Memory B cell (primary cell): ENCODE measurements at regions not wholly inside any gene's neighbourhood (a gene's known extent, or its start where the extent isn't known, plus 50 kb on each side); places are given as distances from the start of the nearest gene placed in this dataset.

Experiments
- ATAC-seq: fragments of 150-1000 bp; cut with Tn5 transposase; 2 replicates; pipeline ENCODE4 v1.10.0; 2021; ENCODE audit warnings: low read depth, mild to moderate bottlenecking, moderate library complexity
- DNase-seq, 2 donors: peaks; one replicate each; pipeline ENCODE4 v3.0.0; 2022; ENCODE audit warnings: low spot score in 2 of 2
- H3K27ac Mint-ChIP-seq: one replicate; pipeline ENCODE4 v1.8.0; 2022; ENCODE audit warnings: mild to moderate bottlenecking, moderate library complexity, mixed read lengths
- H3K27me3 Mint-ChIP-seq: one replicate; pipeline ENCODE4 v1.8.0; 2022; ENCODE audit warnings: mixed read lengths
- H3K36me3 Mint-ChIP-seq: one replicate; pipeline ENCODE4 v1.8.0; 2022; ENCODE audit warnings: mild to moderate bottlenecking, mixed read lengths
- H3K4me1 Mint-ChIP-seq: one replicate; pipeline ENCODE4 v1.8.0; 2022; ENCODE audit warnings: mixed read lengths
- H3K4me3 Mint-ChIP-seq: one replicate; pipeline ENCODE4 v1.8.0; 2022; ENCODE audit warnings: mild to moderate bottlenecking, moderate library complexity, mixed read lengths
- H3K9me3 Mint-ChIP-seq: one replicate; pipeline ENCODE4 v1.8.0; 2022; ENCODE audit warnings: mixed read lengths

- DNase-seq (no peak), ATAC-seq (no peak)
- Mint-ChIP-seq H3K27ac (no peak overlapping the region), H3K36me3 (peaks cover 2% of the 10 kb centered on the region), H3K4me3 (no peak overlapping the region), H3K4me1 (no peaks in the 10 kb centered on the region), H3K27me3 (peaks cover 15% of the 10 kb centered on the region), H3K9me3 (peaks cover 2% of the 10 kb centered on the region)
These were observed 61.6 kb downstream of the GADD45G start for GRCh38 chr9:89666364-89666763.

DNA sequence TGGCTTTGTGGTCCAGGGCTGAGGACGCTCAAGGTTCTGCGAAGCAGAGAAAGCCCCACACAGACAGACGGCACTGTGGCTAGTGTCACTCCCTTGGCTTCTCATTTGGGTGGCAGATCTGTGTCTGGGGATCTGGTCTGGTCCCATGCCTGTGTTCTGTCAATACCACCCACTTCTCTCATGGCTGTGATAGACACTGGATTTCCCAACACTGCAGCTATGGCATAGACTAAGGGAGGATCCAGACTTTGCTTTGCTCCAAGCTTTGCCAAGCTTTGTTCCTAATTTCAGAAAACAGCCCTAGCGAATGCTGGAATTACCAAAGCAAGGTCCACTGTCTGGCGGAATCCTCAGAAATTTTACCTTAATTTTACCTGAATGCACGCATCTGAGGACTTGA is 62.1 kb downstream of the GADD45G start:
- DNase-seq (no peak), ATAC-seq (no peak)
- Mint-ChIP-seq H3K9me3 (peaks cover 5% of the 10 kb centered on the region), H3K4me3 (no peak overlapping the region), H3K4me1 (no peaks in the 10 kb centered on the region), H3K27ac (no peak overlapping the region), H3K27me3 (peaks cover 15% of the 10 kb centered on the region), H3K36me3 (peaks cover 2% of the 10 kb centered on the region)

DNA sequence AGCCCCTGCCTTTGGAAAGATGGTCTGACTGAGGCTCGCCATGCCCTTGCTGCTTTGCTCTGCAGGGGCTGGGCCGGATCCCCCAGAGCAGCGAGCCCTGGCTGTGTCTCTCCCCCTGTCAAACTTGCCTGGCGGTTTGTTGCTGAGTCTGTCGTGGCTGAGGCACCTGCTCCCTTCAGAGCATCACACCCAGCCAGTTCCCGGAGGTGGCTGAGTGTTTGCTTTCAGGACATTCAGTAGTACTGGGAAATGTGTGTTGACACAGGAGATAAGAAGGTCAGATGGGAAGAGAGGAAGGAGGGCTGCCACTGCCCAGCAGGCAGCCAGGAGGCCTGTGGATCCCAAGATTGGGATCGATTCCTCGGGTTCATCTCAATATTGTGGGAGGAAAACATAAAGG is 62.9 kb downstream of the GADD45G start:
- no peaks in the 10 kb centered on the region for H3K4me1 Mint-ChIP-seq

DNA sequence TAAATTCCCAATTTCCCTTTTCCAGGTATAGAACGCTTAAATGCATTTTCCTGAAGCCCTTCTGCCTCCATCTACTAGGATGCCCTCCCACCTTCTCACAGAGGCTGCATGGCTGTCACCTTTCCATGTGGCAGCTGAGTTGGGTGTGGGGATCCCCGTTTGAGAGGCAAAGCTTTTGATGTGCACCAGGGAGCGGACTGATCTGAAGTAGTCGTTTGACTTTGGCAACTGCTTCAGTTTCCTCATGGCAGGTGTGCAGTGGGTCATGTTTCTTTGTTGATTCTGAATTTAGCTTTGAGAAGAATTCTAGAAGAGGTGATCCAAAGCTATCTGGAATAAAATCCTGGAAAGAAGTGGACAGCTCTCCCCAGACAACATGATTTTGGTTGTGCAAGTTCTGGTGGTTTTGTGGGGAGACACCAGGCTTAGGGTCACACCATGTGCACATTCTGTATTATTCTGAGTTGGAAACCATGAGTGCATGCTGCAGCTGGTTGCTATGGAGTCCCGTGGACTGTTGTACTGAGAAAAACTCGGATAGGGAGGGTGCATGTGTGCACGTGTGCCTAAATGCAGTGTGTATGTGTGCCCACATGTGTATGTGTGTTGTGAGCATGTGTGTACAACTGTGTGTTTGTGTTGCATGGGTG is 63.5 kb downstream of the GADD45G start:
- Mint-ChIP-seq H3K27me3 (peaks cover 11% of the 10 kb centered on the region), H3K4me1 (no peaks in the 10 kb centered on the region), H3K36me3 (peaks cover 2% of the 10 kb centered on the region), H3K4me3 (no peak overlapping the region), H3K27ac (no peak overlapping the region), H3K9me3 (peaks cover 5% of the 10 kb centered on the region)
- ATAC-seq, result no peak
- no peak for DNase-seq

More for the DNA sequence above, 62.9 kb downstream of the GADD45G start:
- ATAC-seq, result no peak
- H3K4me3 Mint-ChIP-seq, result no peak overlapping the region
- peaks cover 15% of the 10 kb centered on the region for H3K27me3 Mint-ChIP-seq
- peaks cover 5% of the 10 kb centered on the region for H3K9me3 Mint-ChIP-seq
- DNase-seq, result no peak
- no peak overlapping the region for H3K27ac Mint-ChIP-seq
- peaks cover 2% of the 10 kb centered on the region for H3K36me3 Mint-ChIP-seq

GRCh38 chr9:89668866-89669246 is 64.0 kb downstream of the GADD45G start:
- Mint-ChIP-seq H3K9me3 (peaks cover 5% of the 10 kb centered on the region), H3K4me3 (no peak overlapping the region), H3K36me3 (peaks cover 2% of the 10 kb centered on the region), H3K4me1 (no peaks in the 10 kb centered on the region), H3K27ac (no peak overlapping the region), H3K27me3 (peaks cover 11% of the 10 kb centered on the region)
- DNase-seq (no peak), ATAC-seq (no peak)

- no peak overlapping the region for H3K27ac Mint-ChIP-seq
- ATAC-seq, result no peak
- no peak overlapping the region for H3K4me3 Mint-ChIP-seq
- H3K4me1 Mint-ChIP-seq, result no peaks in the 10 kb centered on the region
- H3K27me3 Mint-ChIP-seq, result peaks cover 11% of the 10 kb centered on the region
- no peak for DNase-seq
- peaks cover 2% of the 10 kb centered on the region for H3K36me3 Mint-ChIP-seq
- peaks cover 8% of the 10 kb centered on the region for H3K9me3 Mint-ChIP-seq
These were observed 64.6 kb downstream of the GADD45G start for GRCh38 chr9:89669361-89669842.

DNA sequence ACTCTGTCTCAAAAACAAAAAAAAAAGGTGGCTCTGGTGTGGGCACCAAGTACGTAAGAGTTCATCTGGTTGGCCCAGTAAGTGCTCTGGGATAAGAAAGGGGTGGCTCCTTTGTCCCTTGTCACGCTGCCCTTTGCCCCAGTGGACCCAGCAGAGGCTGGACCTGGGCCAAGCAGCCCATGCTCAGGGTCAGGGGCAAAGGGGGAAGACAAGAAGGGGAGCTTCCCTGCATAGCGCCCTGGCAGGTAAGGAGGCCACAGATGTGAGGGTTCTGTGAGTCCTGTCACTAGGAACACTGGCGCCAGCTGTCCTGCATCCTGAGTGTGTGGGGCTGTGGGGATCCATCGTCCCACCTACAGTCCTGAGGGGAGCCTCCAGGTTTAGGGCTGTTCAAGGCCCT is 65.3 kb downstream of the GADD45G start:
- no peak for ATAC-seq
- peaks cover 2% of the 10 kb centered on the region for H3K36me3 Mint-ChIP-seq

GRCh38 chr9:89670801-89671434 is 66.1 kb downstream of the GADD45G start:
- DNase-seq (no peak), ATAC-seq (no peak)
- H3K27ac Mint-ChIP-seq, result no peak overlapping the region
- no peaks in the 10 kb centered on the region for H3K4me1 Mint-ChIP-seq
- H3K4me3 Mint-ChIP-seq, result no peak overlapping the region
- peaks cover 8% of the 10 kb centered on the region for H3K27me3 Mint-ChIP-seq
- H3K9me3 Mint-ChIP-seq, result peaks cover 8% of the 10 kb centered on the region
- peaks cover 2% of the 10 kb centered on the region for H3K36me3 Mint-ChIP-seq

More for the DNA sequence above, 65.3 kb downstream of the GADD45G start:
- Mint-ChIP-seq H3K4me3 (no peak overlapping the region), H3K9me3 (peaks cover 8% of the 10 kb centered on the region), H3K27ac (no peak overlapping the region), H3K27me3 (peaks cover 8% of the 10 kb centered on the region), H3K4me1 (no peaks in the 10 kb centered on the region)
- DNase-seq, result no peak

GRCh38 chr9:89674667-89675057 is 69.8 kb downstream of the GADD45G start:
- Mint-ChIP-seq H3K27me3 (peaks cover 4% of the 10 kb centered on the region), H3K27ac (peak overlapping the region; percentile 13)

DNA sequence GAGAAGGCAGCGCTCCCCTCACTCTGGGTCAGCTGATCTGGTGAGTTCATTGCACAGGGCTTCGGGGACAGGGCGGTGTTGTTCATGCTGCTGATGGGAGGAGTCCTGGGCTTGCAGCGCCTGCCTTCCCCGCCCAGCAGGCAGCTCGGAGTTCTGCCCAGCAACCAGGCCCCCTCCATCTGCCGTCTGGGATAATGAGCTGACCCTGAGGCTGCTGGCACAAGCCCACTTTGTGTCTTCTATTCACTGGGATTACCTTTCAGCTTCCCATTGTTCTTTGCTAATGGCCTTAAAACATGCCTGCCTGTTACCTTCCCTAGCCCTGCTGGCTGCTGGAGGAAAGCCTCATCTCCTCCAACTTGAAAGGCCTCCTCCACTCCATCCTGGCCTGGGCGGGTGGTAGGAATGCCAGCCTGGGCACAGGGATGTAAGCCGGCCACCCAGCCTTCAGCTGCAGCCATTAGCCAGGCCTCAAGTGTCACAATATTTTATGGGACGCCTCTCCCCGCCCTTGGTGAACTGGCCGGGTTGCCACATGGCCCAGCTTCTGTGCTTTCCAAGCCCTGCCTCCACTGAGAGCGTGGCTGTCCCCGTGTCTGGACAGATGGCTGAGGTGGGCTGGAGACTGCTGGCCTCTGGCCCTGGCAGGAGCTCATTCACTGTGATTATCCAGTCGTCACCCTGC is 70.4 kb downstream of the GADD45G start:
- H3K36me3 Mint-ChIP-seq, result peaks cover 2% of the 10 kb centered on the region
- DNase-seq, result no peak
- ATAC-seq, result no peak
- H3K27ac Mint-ChIP-seq, result no peak overlapping the region
- no peaks in the 10 kb centered on the region for H3K4me1 Mint-ChIP-seq
- H3K27me3 Mint-ChIP-seq, result peaks cover 4% of the 10 kb centered on the region
- no peak overlapping the region for H3K4me3 Mint-ChIP-seq
- H3K9me3 Mint-ChIP-seq, result peaks cover 8% of the 10 kb centered on the region

More at GRCh38 chr9:89674667-89675057, 69.8 kb downstream of the GADD45G start:
- Mint-ChIP-seq H3K4me3 (no peak overlapping the region), H3K9me3 (peaks cover 8% of the 10 kb centered on the region), H3K36me3 (peaks cover 2% of the 10 kb centered on the region), H3K4me1 (no peaks in the 10 kb centered on the region)
- ATAC-seq (no peak), DNase-seq (no peak)

DNA sequence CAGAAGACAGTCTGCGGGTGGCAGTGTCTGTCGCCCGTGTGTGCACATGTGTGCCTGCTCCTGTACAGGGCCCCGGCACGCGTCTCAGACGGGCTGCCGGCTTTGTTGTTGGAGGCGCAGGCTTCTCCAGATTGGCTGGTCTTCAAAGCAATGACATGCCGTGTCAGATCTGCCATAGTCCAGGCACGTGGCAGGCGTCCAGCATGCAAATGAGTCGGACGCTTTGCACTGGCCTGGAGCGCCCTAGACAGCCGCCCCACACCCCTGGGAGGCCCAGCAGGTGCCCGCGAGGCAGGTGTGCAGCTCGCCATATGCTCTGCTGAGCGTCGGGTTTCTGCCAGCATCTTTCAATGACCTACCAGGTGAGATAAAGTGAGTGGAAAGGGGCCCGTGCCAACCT is 71.5 kb downstream of the GADD45G start:
- peaks cover 1% of the 10 kb centered on the region for H3K36me3 Mint-ChIP-seq
- DNase-seq, result no peak
- no peak overlapping the region for H3K4me3 Mint-ChIP-seq
- ATAC-seq, result no peak
- no peak overlapping the region for H3K27ac Mint-ChIP-seq
- no peaks in the 10 kb centered on the region for H3K4me1 Mint-ChIP-seq
- H3K9me3 Mint-ChIP-seq, result peaks cover 7% of the 10 kb centered on the region
- H3K27me3 Mint-ChIP-seq, result peaks cover 4% of the 10 kb centered on the region

- Mint-ChIP-seq H3K27ac (no peak overlapping the region), H3K9me3 (peaks cover 3% of the 10 kb centered on the region), H3K36me3 (no peaks in the 10 kb centered on the region), H3K4me1 (no peaks in the 10 kb centered on the region), H3K4me3 (no peak overlapping the region), H3K27me3 (peaks cover 4% of the 10 kb centered on the region)
- DNase-seq, result no peak
- no peak for ATAC-seq
These were observed 73.0 kb downstream of the GADD45G start for GRCh38 chr9:89677702-89678395.

DNA sequence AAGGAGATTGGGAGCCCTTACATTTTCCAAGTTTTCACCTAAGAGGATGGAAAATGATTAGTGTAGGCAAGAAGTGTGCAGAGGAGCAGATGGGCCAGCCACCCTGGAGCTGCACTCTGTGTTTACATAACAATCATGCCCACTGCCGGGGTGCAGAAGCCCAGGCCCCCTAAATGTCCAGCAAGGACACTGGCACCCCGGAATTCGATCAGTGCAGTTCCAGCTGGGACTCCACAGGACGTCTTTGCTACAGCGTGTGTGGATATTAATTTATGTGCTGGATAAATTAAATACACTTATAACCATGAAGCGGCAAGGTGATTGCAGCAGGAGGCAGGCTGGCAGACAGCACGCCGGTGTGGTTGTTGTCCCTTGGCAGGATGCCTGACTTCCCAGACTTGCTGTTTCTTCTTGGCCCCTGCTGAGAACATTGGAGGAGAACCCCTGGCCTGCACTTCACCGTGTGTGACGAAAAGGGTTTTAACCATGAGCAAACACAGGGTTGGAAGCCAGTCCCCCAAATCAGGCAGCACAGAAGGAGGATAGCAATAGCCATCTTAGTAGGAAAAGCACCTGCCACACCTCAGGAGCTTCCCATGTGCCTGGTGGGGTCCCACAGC is 73.7 kb downstream of the GADD45G start:
- DNase-seq (no peak), ATAC-seq (no peak)
- no peaks in the 10 kb centered on the region for H3K36me3 Mint-ChIP-seq
- H3K4me1 Mint-ChIP-seq, result no peaks in the 10 kb centered on the region
- H3K4me3 Mint-ChIP-seq, result no peak overlapping the region
- H3K27ac Mint-ChIP-seq, result no peak overlapping the region
- peaks cover 4% of the 10 kb centered on the region for H3K27me3 Mint-ChIP-seq
- peaks cover 3% of the 10 kb centered on the region for H3K9me3 Mint-ChIP-seq

GRCh38 chr9:89679016-89679415 is 74.2 kb downstream of the GADD45G start:
- Mint-ChIP-seq H3K9me3 (peaks cover 3% of the 10 kb centered on the region), H3K27me3 (peaks cover 4% of the 10 kb centered on the region)
- no peak for ATAC-seq

More at GRCh38 chr9:89679016-89679415, 74.2 kb downstream of the GADD45G start:
- no peak overlapping the region for H3K4me3 Mint-ChIP-seq
- H3K27ac Mint-ChIP-seq, result no peak overlapping the region
- H3K36me3 Mint-ChIP-seq, result no peaks in the 10 kb centered on the region
- H3K4me1 Mint-ChIP-seq, result no peaks in the 10 kb centered on the region
- no peak for DNase-seq
